Lung (tissue), 11 donors: ENCODE measurements at regions not wholly inside any gene's neighbourhood (a gene's known extent, or its start where the extent isn't known, plus 50 kb on each side); places are given as distances from the start of the nearest gene placed in this dataset.

Source experiments
- ATAC-seq: fragments of 200-7000 bp; cut with Tn5 transposase; one replicate; pipeline ENCODE4 v1.9.1; 2020; ENCODE audit warnings: moderate number of reproducible peaks; ENCODE audit not compliant: insufficient read depth, low FRiP score
- DNase-seq, 3 donors: peaks; one replicate each; pipeline ENCODE4 v3.0.0-alpha.2; 2013 to 2017
- H3K27ac ChIP-seq, 2 donors: one replicate each; pipeline ENCODE4 v1.5.1; 2013; ENCODE audit warnings: mild to moderate bottlenecking in 2 of 2, moderate library complexity in 2 of 2, control low read depth in 1 of 2, inconsistent platforms in 1 of 2, low read depth in 1 of 2, low read length in 1 of 2
- H3K27me3 ChIP-seq, 3 donors: one replicate each; pipeline ENCODE4 v1.5.1; 2013; ENCODE audit warnings: low read length in 2 of 3; ENCODE audit not compliant: control insufficient read depth in 3 of 3, insufficient read depth in 3 of 3
- H3K36me3 ChIP-seq, 4 donors: one replicate each; pipeline ENCODE4 v1.5.1; 2013; ENCODE audit warnings: low read length in 4 of 4, mild to moderate bottlenecking in 1 of 4, moderate library complexity in 1 of 4; ENCODE audit not compliant: control insufficient read depth in 4 of 4, insufficient read depth in 4 of 4
- H3K4me1 ChIP-seq, 5 donors: one replicate each; pipeline ENCODE4 v1.5.1; 2013; ENCODE audit warnings: low read length in 5 of 5, mild to moderate bottlenecking in 2 of 5, moderate library complexity in 1 of 5; ENCODE audit not compliant: control insufficient read depth in 5 of 5, insufficient read depth in 5 of 5
- H3K4me3 ChIP-seq: one replicate; pipeline ENCODE4 v1.5.1; 2013; ENCODE audit warnings: mild to moderate bottlenecking, control low read depth, moderate library complexity
- H3K9ac ChIP-seq, 2 donors: one replicate each; pipeline ENCODE4 v1.5.1; 2013; ENCODE audit warnings: low read length in 2 of 2, control low read depth in 1 of 2; ENCODE audit not compliant: insufficient read depth in 1 of 2
- H3K9me3 ChIP-seq, 4 donors: one replicate each; pipeline ENCODE4 v1.5.1; 2013; ENCODE audit warnings: low read length in 3 of 4, mild to moderate bottlenecking in 1 of 4, moderate library complexity in 1 of 4; ENCODE audit not compliant: control insufficient read depth in 4 of 4, insufficient read depth in 3 of 4
- CTCF ChIP-seq: IDR thresholded peaks from 2 replicates; pipeline ENCODE4 v1.5.1; 2012; ENCODE audit warnings: mild to moderate bottlenecking; ENCODE audit errors: control extremely low read depth, extremely low read depth
- WGBS, 2 donors: extraction: QIAGEN DNeasy Blood & Tissue Kit; methylation state at CpG; one replicate each; pipeline ENCODE4 v1.1.7; 2013; 5-methylcytosine and 5-hydroxymethylcytosine counted together
- donor health status: control.
- donor health status: control.
- donor health status: Bipolar disorder and iron deficiency.
- donor health status: healthy.
- donor health status: DM: yes; HTN: yes; CAD: no.

- DNase-seq (no peak), ATAC-seq (no peak)
- WGBS, 2 donors: 78 to 88% methylated on average over 6 of the region's 6 CpGs
- Histone ChIP-seq H3K9me3 (no peaks in the 10 kb centered on the region), H3K4me1 (no peaks in the 10 kb centered on the region), H3K27ac (no peak overlapping the region), H3K27me3 (no peaks in the 10 kb centered on the region), H3K36me3 (no peaks in the 10 kb centered on the region), H3K9ac (no peak overlapping the region), H3K4me3 (no peak overlapping the region)
- no peak for TF ChIP-seq CTCF
Observed at GRCh38 chr2:2503864-2504418, 172.9 kb upstream of the MYT1L start.

GRCh38 chr2:2502201-2502549 lies 171.1 kb upstream of the MYT1L start:
- H3K36me3 ChIP-seq: no peaks in the 10 kb centered on the region
- no peak for DNase-seq

GRCh38 chr2:2501454-2502200 lies 170.6 kb upstream of the MYT1L start:
- TF ChIP-seq CTCF: no peak
- ATAC-seq (no peak), DNase-seq (no peak)
- 83 to 90% methylated on average over 9 of the region's 9 CpGs for WGBS, 2 donors
- Histone ChIP-seq H3K9me3 (no peaks in the 10 kb centered on the region), H3K4me1 (no peaks in the 10 kb centered on the region), H3K27me3 (no peaks in the 10 kb centered on the region), H3K9ac (no peak overlapping the region), H3K4me3 (no peak overlapping the region), H3K27ac (no peak overlapping the region), H3K36me3 (no peaks in the 10 kb centered on the region)

More at GRCh38 chr2:2502201-2502549, 171.1 kb upstream of the MYT1L start:
- TF ChIP-seq CTCF: no peak
- H3K4me3 ChIP-seq: no peak overlapping the region
- ATAC-seq: no peak
- H3K27me3 ChIP-seq: no peaks in the 10 kb centered on the region
- H3K4me1 ChIP-seq: no peaks in the 10 kb centered on the region
- H3K27ac ChIP-seq: no peak overlapping the region
- WGBS, 2 donors: 71 to 86% methylated on average over 4 of the region's 4 CpGs
- no peak overlapping the region for H3K9ac ChIP-seq
- H3K9me3 ChIP-seq: no peaks in the 10 kb centered on the region
